GM23338 (cell line): ENCODE measurements at regions not wholly inside any gene's neighbourhood (a gene's known extent, or its start where the extent isn't known, plus 50 kb on each side); places are given as distances from the start of the nearest gene placed in this dataset.

Source experiments
- ATAC-seq: fragments of 200-7000 bp; cut with Tn5 transposase; 3 replicates; pipeline ENCODE4 v1.9.1; 2020
- DNase-seq: peaks from one replicate; pipeline ENCODE4 v3.0.0-alpha.2; 2015; ENCODE audit warnings: low spot score
- H2AFZ ChIP-seq: fragments of 200-600 bp; sonication (generic); 2 replicates; pipeline ENCODE4 v1.8.0; 2016; ENCODE audit warnings: antibody characterized with exemption, mild to moderate bottlenecking, moderate library complexity
- H3F3A ChIP-seq: fragments of 200-600 bp; sonication (generic); replicated peaks from 2 replicates; pipeline ENCODE4 v1.8.0; 2017; ENCODE audit warnings: antibody characterized with exemption, mixed run types, low read depth
- H3K27ac ChIP-seq: fragments of 200-600 bp; sonication (generic); 2 replicates; pipeline ENCODE4 v1.6.1; 2016; ENCODE audit warnings: low read depth
- H3K27me3 ChIP-seq: fragments of 200-600 bp; sonication (generic); 2 replicates; pipeline ENCODE4 v1.8.0; 2016; ENCODE audit warnings: mild to moderate bottlenecking, mixed run types, moderate library complexity; ENCODE audit not compliant: insufficient read depth
- H3K36me3 ChIP-seq: fragments of 200-600 bp; sonication (generic); 2 replicates; pipeline ENCODE4 v1.8.0; 2016; ENCODE audit warnings: mild to moderate bottlenecking; ENCODE audit not compliant: insufficient read depth
- H3K4me1 ChIP-seq: fragments of 200-600 bp; sonication (generic); 2 replicates; pipeline ENCODE4 v1.8.0; 2016; ENCODE audit warnings: mild to moderate bottlenecking, moderate library complexity; ENCODE audit not compliant: insufficient read depth
- H3K4me2 ChIP-seq: fragments of 200-600 bp; sonication (generic); 2 replicates; pipeline ENCODE4 v1.7.1; 2017; ENCODE audit warnings: mixed run types
- H3K4me3 ChIP-seq: fragments of 200-600 bp; sonication (generic); 2 replicates; pipeline ENCODE4 v1.6.1; 2016; ENCODE audit warnings: mixed run types
- H3K79me2 ChIP-seq: fragments of 200-600 bp; sonication (generic); replicated peaks from 2 replicates; pipeline ENCODE4 v1.8.0; 2017; ENCODE audit warnings: mild to moderate bottlenecking; ENCODE audit not compliant: insufficient read depth
- H3K9me2 ChIP-seq: fragments of 200-600 bp; sonication (generic); 2 replicates; pipeline ENCODE4 v1.8.0; 2017; ENCODE audit not compliant: insufficient read depth
- H4K20me1 ChIP-seq: fragments of 200-600 bp; sonication (generic); replicated peaks from 2 replicates; pipeline ENCODE4 v1.8.0; 2017; ENCODE audit warnings: mild to moderate bottlenecking; ENCODE audit not compliant: insufficient read depth
- H3K27ac Mint-ChIP-seq: 2 replicates; pipeline ENCODE4 v1.8.0; 2020; ENCODE audit warnings: inconsistent platforms, mild to moderate bottlenecking, moderate library complexity, mixed read lengths
- H3K27me3 Mint-ChIP-seq: 3 replicates; pipeline ENCODE4 v1.8.0; 2022; ENCODE audit warnings: low read depth, mild to moderate bottlenecking, moderate library complexity, mixed read lengths, inconsistent platforms; ENCODE audit not compliant: insufficient read depth, poor library complexity
- H3K36me3 Mint-ChIP-seq: 3 replicates; pipeline ENCODE4 v1.8.0; 2021; ENCODE audit warnings: low read depth, mild to moderate bottlenecking, inconsistent platforms, moderate library complexity, mixed read lengths
- H3K4me1 Mint-ChIP-seq: 3 replicates; pipeline ENCODE4 v1.8.0; 2020; ENCODE audit warnings: mild to moderate bottlenecking, inconsistent platforms, mixed read lengths
- H3K4me3 Mint-ChIP-seq: 3 replicates; pipeline ENCODE4 v1.8.0; 2021; ENCODE audit warnings: moderate library complexity, mild to moderate bottlenecking, inconsistent platforms, mixed read lengths
- H3K9me3 Mint-ChIP-seq: 3 replicates; pipeline ENCODE4 v1.8.0; 2020; ENCODE audit warnings: moderate library complexity, mild to moderate bottlenecking, inconsistent platforms, mixed read lengths
- CREB1 ChIP-seq: fragments of 250-450 bp; sonication (Bioruptor Pico); IDR thresholded peaks from 2 replicates; pipeline ENCODE4 v1.5.0; 2020; ENCODE audit warnings: low read depth, mild to moderate bottlenecking, moderate library complexity
- ETS1 ChIP-seq: IDR thresholded peaks from 2 replicates; pipeline ENCODE4 v1.6.1; 2016; ENCODE audit warnings: antibody characterized with exemption
- EZH2 ChIP-seq: fragments of 200-600 bp; sonication (generic); IDR thresholded peaks from one replicate; pipeline ENCODE4 v1.8.0; 2017; ENCODE audit warnings: antibody characterized with exemption, mild to moderate bottlenecking, low read depth; ENCODE audit not compliant: unreplicated experiment
- EZH2phosphoT487 ChIP-seq: fragments of 200-600 bp; sonication (generic); IDR thresholded peaks from one replicate; pipeline ENCODE4 v1.8.1; 2018; ENCODE audit warnings: antibody characterized with exemption; ENCODE audit not compliant: unreplicated experiment
- JUNB ChIP-seq: IDR thresholded peaks from one replicate; pipeline ENCODE4 v1.6.1; 2016; ENCODE audit warnings: antibody characterized with exemption; ENCODE audit not compliant: unreplicated experiment
- NANOG ChIP-seq: IDR thresholded peaks from 2 replicates; pipeline ENCODE4 v1.6.1; 2016; ENCODE audit warnings: antibody characterized with exemption, borderline replicate concordance
- POLR2AphosphoS5 ChIP-seq: IDR thresholded peaks from 2 replicates; pipeline ENCODE4 v1.6.1; 2016; ENCODE audit warnings: antibody characterized with exemption, low read depth
- REST ChIP-seq: IDR thresholded peaks from one replicate; pipeline ENCODE4 v1.6.1; 2018; ENCODE audit warnings: antibody characterized with exemption; ENCODE audit not compliant: unreplicated experiment
- STAT1 ChIP-seq: IDR thresholded peaks from one replicate; pipeline ENCODE4 v1.6.1; 2016; ENCODE audit warnings: antibody characterized with exemption; ENCODE audit not compliant: unreplicated experiment
- ZNF114 ChIP-seq: fragments of 250-450 bp; sonication (Bioruptor Pico); IDR thresholded peaks from 2 replicates; pipeline ENCODE4 v1.5.0; 2020; ENCODE audit warnings: mild to moderate bottlenecking, moderate library complexity
- ZNF331 ChIP-seq: fragments of 250-450 bp; sonication (Bioruptor Pico); IDR thresholded peaks from 2 replicates; pipeline ENCODE4 v1.5.0; 2020; ENCODE audit warnings: low read depth, mild to moderate bottlenecking, moderate library complexity
- TF ChIP-seq, protein P1 (sequence below): fragments of 250-450 bp; sonication (Bioruptor Pico); IDR thresholded peaks from 2 replicates; pipeline ENCODE4 v1.5.0; 2020; ENCODE audit warnings: mild to moderate bottlenecking, moderate library complexity
- TF ChIP-seq, protein P2 (sequence below), 2 experiments: fragments of 200-600 bp in 1 of 2; sonication (generic) in 1 of 2; conservative IDR thresholded peaks; 2 replicates each; pipeline versions ENCODE4 v1.5.1 to v1.6.1; 2016 to 2017; ENCODE audit warnings: antibody characterized with exemption in 2 of 2, low read depth in 2 of 2, mild to moderate bottlenecking in 2 of 2, moderate library complexity in 1 of 2

GRCh38 chr2:149988361-149988760 lies 400.8 kb upstream of the MMADHC start:
- no peak overlapping the region for H3K4me3 ChIP-seq
- no peaks in the 10 kb centered on the region for H3K4me1 ChIP-seq
- no peaks in the 10 kb centered on the region for H3K9me2 ChIP-seq
- H3K27ac ChIP-seq: no peak overlapping the region
- TF ChIP-seq STAT1 (no peak), CREB1 (CRISPR knock-in tag) (no peak), ETS1 (no peak), REST (no peak), NANOG (no peak), ZNF114 (CRISPR knock-in tag) (no peak), POLR2AphosphoS5 (no peak), JUNB (no peak), EZH2phosphoT487 (no peak), ZNF331 (CRISPR knock-in tag) (no peak), EZH2 (no peak)
- TF ChIP-seq, protein P1, sequence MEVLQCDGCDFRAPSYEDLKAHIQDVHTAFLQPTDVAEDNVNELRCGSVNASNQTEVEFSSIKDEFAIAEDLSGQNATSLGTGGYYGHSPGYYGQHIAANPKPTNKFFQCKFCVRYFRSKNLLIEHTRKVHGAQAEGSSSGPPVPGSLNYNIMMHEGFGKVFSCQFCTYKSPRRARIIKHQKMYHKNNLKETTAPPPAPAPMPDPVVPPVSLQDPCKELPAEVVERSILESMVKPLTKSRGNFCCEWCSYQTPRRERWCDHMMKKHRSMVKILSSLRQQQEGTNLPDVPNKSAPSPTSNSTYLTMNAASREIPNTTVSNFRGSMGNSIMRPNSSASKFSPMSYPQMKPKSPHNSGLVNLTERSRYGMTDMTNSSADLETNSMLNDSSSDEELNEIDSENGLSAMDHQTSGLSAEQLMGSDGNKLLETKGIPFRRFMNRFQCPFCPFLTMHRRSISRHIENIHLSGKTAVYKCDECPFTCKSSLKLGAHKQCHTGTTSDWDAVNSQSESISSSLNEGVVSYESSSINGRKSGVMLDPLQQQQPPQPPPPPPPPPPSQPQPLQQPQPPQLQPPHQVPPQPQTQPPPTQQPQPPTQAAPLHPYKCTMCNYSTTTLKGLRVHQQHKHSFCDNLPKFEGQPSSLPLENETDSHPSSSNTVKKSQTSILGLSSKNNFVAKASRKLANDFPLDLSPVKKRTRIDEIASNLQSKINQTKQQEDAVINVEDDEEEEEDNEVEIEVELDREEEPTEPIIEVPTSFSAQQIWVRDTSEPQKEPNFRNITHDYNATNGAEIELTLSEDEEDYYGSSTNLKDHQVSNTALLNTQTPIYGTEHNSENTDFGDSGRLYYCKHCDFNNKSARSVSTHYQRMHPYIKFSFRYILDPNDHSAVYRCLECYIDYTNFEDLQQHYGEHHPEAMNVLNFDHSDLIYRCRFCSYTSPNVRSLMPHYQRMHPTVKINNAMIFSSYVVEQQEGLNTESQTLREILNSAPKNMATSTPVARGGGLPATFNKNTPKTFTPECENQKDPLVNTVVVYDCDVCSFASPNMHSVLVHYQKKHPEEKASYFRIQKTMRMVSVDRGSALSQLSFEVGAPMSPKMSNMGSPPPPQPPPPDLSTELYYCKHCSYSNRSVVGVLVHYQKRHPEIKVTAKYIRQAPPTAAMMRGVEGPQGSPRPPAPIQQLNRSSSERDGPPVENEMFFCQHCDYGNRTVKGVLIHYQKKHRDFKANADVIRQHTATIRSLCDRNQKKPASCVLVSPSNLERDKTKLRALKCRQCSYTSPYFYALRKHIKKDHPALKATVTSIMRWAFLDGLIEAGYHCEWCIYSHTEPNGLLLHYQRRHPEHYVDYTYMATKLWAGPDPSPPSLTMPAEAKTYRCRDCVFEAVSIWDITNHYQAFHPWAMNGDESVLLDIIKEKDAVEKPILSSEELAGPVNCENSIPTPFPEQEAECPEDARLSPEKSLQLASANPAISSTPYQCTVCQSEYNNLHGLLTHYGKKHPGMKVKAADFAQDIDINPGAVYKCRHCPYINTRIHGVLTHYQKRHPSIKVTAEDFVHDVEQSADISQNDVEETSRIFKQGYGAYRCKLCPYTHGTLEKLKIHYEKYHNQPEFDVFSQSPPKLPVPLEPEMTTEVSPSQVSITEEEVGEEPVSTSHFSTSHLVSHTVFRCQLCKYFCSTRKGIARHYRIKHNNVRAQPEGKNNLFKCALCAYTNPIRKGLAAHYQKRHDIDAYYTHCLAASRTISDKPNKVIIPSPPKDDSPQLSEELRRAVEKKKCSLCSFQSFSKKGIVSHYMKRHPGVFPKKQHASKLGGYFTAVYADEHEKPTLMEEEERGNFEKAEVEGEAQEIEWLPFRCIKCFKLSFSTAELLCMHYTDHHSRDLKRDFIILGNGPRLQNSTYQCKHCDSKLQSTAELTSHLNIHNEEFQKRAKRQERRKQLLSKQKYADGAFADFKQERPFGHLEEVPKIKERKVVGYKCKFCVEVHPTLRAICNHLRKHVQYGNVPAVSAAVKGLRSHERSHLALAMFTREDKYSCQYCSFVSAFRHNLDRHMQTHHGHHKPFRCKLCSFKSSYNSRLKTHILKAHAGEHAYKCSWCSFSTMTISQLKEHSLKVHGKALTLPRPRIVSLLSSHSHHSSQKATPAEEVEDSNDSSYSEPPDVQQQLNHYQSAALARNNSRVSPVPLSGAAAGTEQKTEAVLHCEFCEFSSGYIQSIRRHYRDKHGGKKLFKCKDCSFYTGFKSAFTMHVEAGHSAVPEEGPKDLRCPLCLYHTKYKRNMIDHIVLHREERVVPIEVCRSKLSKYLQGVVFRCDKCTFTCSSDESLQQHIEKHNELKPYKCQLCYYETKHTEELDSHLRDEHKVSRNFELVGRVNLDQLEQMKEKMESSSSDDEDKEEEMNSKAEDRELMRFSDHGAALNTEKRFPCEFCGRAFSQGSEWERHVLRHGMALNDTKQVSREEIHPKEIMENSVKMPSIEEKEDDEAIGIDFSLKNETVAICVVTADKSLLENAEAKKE: no peak
- TF ChIP-seq, protein P2, sequence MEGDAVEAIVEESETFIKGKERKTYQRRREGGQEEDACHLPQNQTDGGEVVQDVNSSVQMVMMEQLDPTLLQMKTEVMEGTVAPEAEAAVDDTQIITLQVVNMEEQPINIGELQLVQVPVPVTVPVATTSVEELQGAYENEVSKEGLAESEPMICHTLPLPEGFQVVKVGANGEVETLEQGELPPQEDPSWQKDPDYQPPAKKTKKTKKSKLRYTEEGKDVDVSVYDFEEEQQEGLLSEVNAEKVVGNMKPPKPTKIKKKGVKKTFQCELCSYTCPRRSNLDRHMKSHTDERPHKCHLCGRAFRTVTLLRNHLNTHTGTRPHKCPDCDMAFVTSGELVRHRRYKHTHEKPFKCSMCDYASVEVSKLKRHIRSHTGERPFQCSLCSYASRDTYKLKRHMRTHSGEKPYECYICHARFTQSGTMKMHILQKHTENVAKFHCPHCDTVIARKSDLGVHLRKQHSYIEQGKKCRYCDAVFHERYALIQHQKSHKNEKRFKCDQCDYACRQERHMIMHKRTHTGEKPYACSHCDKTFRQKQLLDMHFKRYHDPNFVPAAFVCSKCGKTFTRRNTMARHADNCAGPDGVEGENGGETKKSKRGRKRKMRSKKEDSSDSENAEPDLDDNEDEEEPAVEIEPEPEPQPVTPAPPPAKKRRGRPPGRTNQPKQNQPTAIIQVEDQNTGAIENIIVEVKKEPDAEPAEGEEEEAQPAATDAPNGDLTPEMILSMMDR (conservative IDR thresholded peaks at IDR 0.05; ENCODE audit: low read depth in 2 of 2): no peak
- H3K27me3 ChIP-seq: no peaks in the 10 kb centered on the region
- H4K20me1 ChIP-seq: no peaks in the 10 kb centered on the region
- no peak overlapping the region for H3K4me2 ChIP-seq
- no peaks in the 10 kb centered on the region for H3K79me2 ChIP-seq
- ATAC-seq (no peak), DNase-seq (no peak)
- Mint-ChIP-seq H3K27me3 (no peaks in the 10 kb centered on the region), H3K4me1 (no peaks in the 10 kb centered on the region), H3K36me3 (no peaks in the 10 kb centered on the region), H3K4me3 (no peak overlapping the region), H3K27ac (no peak overlapping the region), H3K9me3 (no peaks in the 10 kb centered on the region)
- no peaks in the 10 kb centered on the region for H3F3A ChIP-seq
- H2AFZ ChIP-seq: no peak overlapping the region
- no peaks in the 10 kb centered on the region for H3K36me3 ChIP-seq
